ENCODE measurements at regions not wholly inside any gene's neighbourhood (a gene's known extent, or its start where the extent isn't known, plus 50 kb on each side); places are given as distances from the start of the nearest gene placed in this dataset.

DNA sequence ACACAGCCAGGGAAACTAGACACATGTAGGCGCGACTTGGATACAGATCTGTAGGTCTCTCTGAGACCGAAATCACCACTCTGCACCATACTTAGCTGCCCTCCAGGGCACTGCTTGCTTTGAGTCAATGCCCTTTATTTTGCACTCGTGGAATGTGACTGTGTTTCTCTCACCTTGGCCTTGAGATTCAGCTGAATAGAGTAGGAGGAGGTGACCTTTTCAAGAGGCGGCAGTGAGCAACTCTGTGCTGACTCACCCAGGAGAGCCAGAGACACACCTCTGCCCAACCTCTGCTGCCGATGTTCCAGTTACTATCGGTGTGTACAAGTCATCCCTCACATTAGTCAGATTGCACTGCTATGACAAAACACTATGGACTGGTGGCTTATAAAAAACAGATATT is 583.4 kb downstream of the VRK1 start:
- TF ChIP-seq POLR2AphosphoS5 (IDR thresholded peaks at IDR 0.05; ENCODE audit: low read depth, low read length): no peak
- TF ChIP-seq POLR2A (IDR thresholded peaks at IDR 0.05; ENCODE audit: low read depth, low read length): no peak
- TF ChIP-seq TAF1 (IDR thresholded peaks at IDR 0.05; ENCODE audit: low read depth, low read length): no peak
- TF ChIP-seq POU2F2 (IDR thresholded peaks at IDR 0.05; ENCODE audit: low read depth, low read length): no peak
- no peak for TF ChIP-seq SPI1 (IDR thresholded peaks at IDR 0.05; ENCODE audit: low read depth, low read length)

Measured in GM12891 (cell line).